GM06990 (cell line): ENCODE measurements at regions not wholly inside any gene's neighbourhood (a gene's known extent, or its start where the extent isn't known, plus 50 kb on each side); places are given as distances from the start of the nearest gene placed in this dataset.

Experiments
- DNase-seq: peaks from one replicate; pipeline ENCODE4 v3.0.0-alpha.2; 2011; ENCODE audit not compliant: insufficient read length; ENCODE audit errors: extremely low read depth
- H3K27me3 ChIP-seq: replicated peaks from 2 replicates; pipeline ENCODE4 v1.6.0; 2011; ENCODE audit warnings: low read length; ENCODE audit not compliant: control insufficient read depth, insufficient read depth
- H3K36me3 ChIP-seq: 2 replicates; pipeline ENCODE4 v1.5.1; 2011; ENCODE audit warnings: low read length; ENCODE audit not compliant: control insufficient read depth, insufficient read depth
- H3K4me3 ChIP-seq: replicated peaks from 2 replicates; pipeline ENCODE4 v1.5.1; 2011; ENCODE audit warnings: low read depth, mild to moderate bottlenecking, control low read depth, low read length
- CTCF ChIP-seq: IDR thresholded peaks from 2 replicates; pipeline ENCODE4 v1.5.1; 2011; ENCODE audit warnings: low read length, control low read depth, mild to moderate bottlenecking, inconsistent platforms; ENCODE audit not compliant: insufficient read depth, poor library complexity, severe bottlenecking

- H3K27me3 ChIP-seq: no peaks in the 10 kb centered on the region
- no peaks in the 10 kb centered on the region for H3K36me3 ChIP-seq
- H3K4me3 ChIP-seq: no peak overlapping the region
- no peak for TF ChIP-seq CTCF
- DNase-seq: no peak
Measured at GRCh38 chr14:53885136-53885640, 71.4 kb downstream of the BMP4 start.

- no peaks in the 10 kb centered on the region for H3K36me3 ChIP-seq
- H3K27me3 ChIP-seq: no peaks in the 10 kb centered on the region
- TF ChIP-seq CTCF: no peak
- no peak for DNase-seq
- no peak overlapping the region for H3K4me3 ChIP-seq
Measured at GRCh38 chr14:53884601-53885000, 72.0 kb downstream of the BMP4 start.

GRCh38 chr14:53883739-53884138, 72.9 kb downstream of the BMP4 start:
- no peak overlapping the region for H3K4me3 ChIP-seq
- no peak for DNase-seq
- no peak for TF ChIP-seq CTCF
- no peaks in the 10 kb centered on the region for H3K36me3 ChIP-seq
- no peaks in the 10 kb centered on the region for H3K27me3 ChIP-seq

GRCh38 chr14:53882684-53883083, 73.9 kb downstream of the BMP4 start:
- peak; percentile 27 for DNase-seq
- no peaks in the 10 kb centered on the region for H3K27me3 ChIP-seq
- TF ChIP-seq CTCF: no peak
- no peak overlapping the region for H3K4me3 ChIP-seq
- H3K36me3 ChIP-seq: no peaks in the 10 kb centered on the region

GRCh38 chr14:53881921-53882320, 74.7 kb downstream of the BMP4 start:
- no peak for DNase-seq
- no peaks in the 10 kb centered on the region for H3K27me3 ChIP-seq
- TF ChIP-seq CTCF: no peak
- H3K36me3 ChIP-seq: no peaks in the 10 kb centered on the region
- H3K4me3 ChIP-seq: no peak overlapping the region
